HG02610 (cell line): ENCODE measurements at regions not wholly inside any gene's neighbourhood (a gene's known extent, or its start where the extent isn't known, plus 50 kb on each side); places are given as distances from the start of the nearest gene placed in this dataset.

ENCODE experiments used
- ATAC-seq: cut with Tn5 transposase; IDR thresholded peaks from one replicate; pipeline ENCODE4 v1.9.1; 2021; ENCODE audit warnings: mild to moderate bottlenecking, moderate library complexity; ENCODE audit not compliant: unreplicated experiment

- no peak for ATAC-seq
Observed at GRCh38 chr20:50272724-50273446, 82.3 kb downstream of the CEBPB start.

- ATAC-seq = no peak
Observed at GRCh38 chr20:50273601-50274491, 83.2 kb downstream of the CEBPB start.

GRCh38 chr20:50274570-50275430 lies 84.2 kb downstream of the CEBPB start:
- no peak for ATAC-seq

- ATAC-seq = no peak
Observed at GRCh38 chr20:50276119-50277063, 85.8 kb downstream of the CEBPB start.

GRCh38 chr20:50277064-50277415 lies 86.4 kb downstream of the CEBPB start:
- ATAC-seq = no peak

GRCh38 chr20:50277460-50278376 lies 87.1 kb downstream of the CEBPB start:
- ATAC-seq = no peak

- no peak for ATAC-seq
Observed at GRCh38 chr20:50278377-50278683, 87.7 kb downstream of the CEBPB start.

GRCh38 chr20:50278684-50279531 lies 88.3 kb downstream of the CEBPB start:
- ATAC-seq = no peak

- ATAC-seq = no peak
Observed at GRCh38 chr20:50279988-50280850, 89.6 kb downstream of the CEBPB start.

- no peak for ATAC-seq
Observed at GRCh38 chr20:50280851-50281655, 90.4 kb downstream of the CEBPB start.

- no peak for ATAC-seq
Observed at GRCh38 chr20:50281831-50282591, 91.4 kb downstream of the CEBPB start.

- ATAC-seq = no peak
Observed at GRCh38 chr20:50282592-50283241, 92.1 kb downstream of the CEBPB start.

GRCh38 chr20:50283370-50283769 lies 92.7 kb downstream of the CEBPB start:
- no peak for ATAC-seq

- no peak for ATAC-seq
Observed at GRCh38 chr20:50283922-50284810, 93.5 kb downstream of the CEBPB start.
